Psoas muscle (tissue), 7 donors: ENCODE measurements at regions not wholly inside any gene's neighbourhood (a gene's known extent, or its start where the extent isn't known, plus 50 kb on each side); places are given as distances from the start of the nearest gene placed in this dataset.

Experiments used
- ATAC-seq, 4 donors: fragments of 200-7000 bp; cut with Tn5 transposase; one replicate each; pipeline ENCODE4 v1.9.1; 2020; ENCODE audit warnings: moderate library complexity in 3 of 4, mild to moderate bottlenecking in 2 of 4
- DNase-seq, 2 donors: peaks; one replicate each; pipeline ENCODE4 v3.0.0-alpha.2; 2020
- H3K27ac ChIP-seq: fragments of 200-600 bp; one replicate; pipeline ENCODE4 v1.8.0; 2022
- H3K27me3 ChIP-seq, 3 donors: fragments of 200-600 bp in 1 of 3; one replicate each; pipeline versions ENCODE4 v1.6.1 to v1.8.0; 2013 to 2022; ENCODE audit warnings: low read length in 2 of 3, mild to moderate bottlenecking in 2 of 3, moderate library complexity in 1 of 3; ENCODE audit not compliant: insufficient read depth in 3 of 3
- H3K36me3 ChIP-seq, 2 donors: fragments of 200-600 bp in 1 of 2; one replicate each; pipeline versions ENCODE4 v1.6.1 to v1.8.0; 2013 to 2022; ENCODE audit warnings: low read depth in 1 of 2, mild to moderate bottlenecking in 1 of 2, moderate library complexity in 1 of 2; ENCODE audit not compliant: insufficient read depth in 1 of 2
- H3K4me1 ChIP-seq: fragments of 200-600 bp; one replicate; pipeline ENCODE4 v1.8.0; 2022
- H3K4me3 ChIP-seq: fragments of 200-600 bp; one replicate; pipeline ENCODE4 v1.8.0; 2022; ENCODE audit warnings: mild to moderate bottlenecking
- H3K9me3 ChIP-seq: fragments of 200-600 bp; one replicate; pipeline ENCODE4 v1.8.0; 2022
- WGBS, 3 donors: extraction: QIAGEN DNeasy Blood & Tissue Kit; methylation state at CpG; one replicate each; pipeline versions ENCODE4 v1.1.6 to v1.1.7; 2013; 5-methylcytosine and 5-hydroxymethylcytosine counted together
- intact Hi-C, 2 donors: fragments of 100-400 bp; cut with DNase I; formaldehyde crosslinking; loops; one replicate each; pipeline versions ENCODE4 v1.11.0 to v1.14.2; 2022
- TF ChIP-seq, protein P1 (sequence below): fragments of 200-600 bp; IDR thresholded peaks from one replicate; pipeline ENCODE4 v1.8.0; 2022; ENCODE audit warnings: antibody characterized with exemption
- donor health status: healthy with polysubstance abuse.
- donor health status: DM: no; HTN: no; CAD: no; lungs with moderate emphysema.
- donor health status: Bipolar disorder and iron deficiency.
- donor health status: healthy.
- donor health status: DM: yes; HTN: yes; CAD: no.
- donor health status: DM: no; HTN: no; CAD: no.
- donor health status: DM: yes; HTN: yes; CAD: no.

DNA sequence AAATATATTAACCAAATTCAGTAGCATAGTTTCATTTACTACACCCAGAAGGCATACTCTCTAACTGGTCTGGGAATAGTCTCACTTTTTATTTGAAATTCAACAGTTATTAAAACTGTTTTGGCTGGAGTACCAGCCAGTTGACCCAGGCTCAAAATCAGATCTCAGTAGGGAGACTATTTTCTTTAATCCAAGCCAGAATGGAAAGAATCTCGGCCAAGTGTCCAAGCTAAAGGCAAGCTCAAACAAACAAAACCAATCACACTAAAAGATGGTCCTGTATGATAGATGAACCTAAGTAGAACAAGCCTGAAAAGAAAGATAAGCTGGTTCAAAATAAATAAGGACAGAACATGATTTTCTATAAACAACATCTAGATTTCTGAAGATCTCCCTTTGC is 259.6 kb upstream of the POM121L12 start:
- Histone ChIP-seq H3K36me3 (no peaks in the 10 kb centered on the region), H3K4me3 (no peak overlapping the region), H3K27me3 (no peaks in the 10 kb centered on the region), H3K4me1 (no peaks in the 10 kb centered on the region), H3K27ac (no peak overlapping the region), H3K9me3 (no peaks in the 10 kb centered on the region)
- TF ChIP-seq, protein P1, sequence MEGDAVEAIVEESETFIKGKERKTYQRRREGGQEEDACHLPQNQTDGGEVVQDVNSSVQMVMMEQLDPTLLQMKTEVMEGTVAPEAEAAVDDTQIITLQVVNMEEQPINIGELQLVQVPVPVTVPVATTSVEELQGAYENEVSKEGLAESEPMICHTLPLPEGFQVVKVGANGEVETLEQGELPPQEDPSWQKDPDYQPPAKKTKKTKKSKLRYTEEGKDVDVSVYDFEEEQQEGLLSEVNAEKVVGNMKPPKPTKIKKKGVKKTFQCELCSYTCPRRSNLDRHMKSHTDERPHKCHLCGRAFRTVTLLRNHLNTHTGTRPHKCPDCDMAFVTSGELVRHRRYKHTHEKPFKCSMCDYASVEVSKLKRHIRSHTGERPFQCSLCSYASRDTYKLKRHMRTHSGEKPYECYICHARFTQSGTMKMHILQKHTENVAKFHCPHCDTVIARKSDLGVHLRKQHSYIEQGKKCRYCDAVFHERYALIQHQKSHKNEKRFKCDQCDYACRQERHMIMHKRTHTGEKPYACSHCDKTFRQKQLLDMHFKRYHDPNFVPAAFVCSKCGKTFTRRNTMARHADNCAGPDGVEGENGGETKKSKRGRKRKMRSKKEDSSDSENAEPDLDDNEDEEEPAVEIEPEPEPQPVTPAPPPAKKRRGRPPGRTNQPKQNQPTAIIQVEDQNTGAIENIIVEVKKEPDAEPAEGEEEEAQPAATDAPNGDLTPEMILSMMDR = no peak
- DNase-seq = no peak
- ATAC-seq = no peak
- 29 to 43% (median 31%) methylated on average over 1 of the region's 1 CpG for WGBS, 3 donors
- intact Hi-C loops = no loop called here

DNA sequence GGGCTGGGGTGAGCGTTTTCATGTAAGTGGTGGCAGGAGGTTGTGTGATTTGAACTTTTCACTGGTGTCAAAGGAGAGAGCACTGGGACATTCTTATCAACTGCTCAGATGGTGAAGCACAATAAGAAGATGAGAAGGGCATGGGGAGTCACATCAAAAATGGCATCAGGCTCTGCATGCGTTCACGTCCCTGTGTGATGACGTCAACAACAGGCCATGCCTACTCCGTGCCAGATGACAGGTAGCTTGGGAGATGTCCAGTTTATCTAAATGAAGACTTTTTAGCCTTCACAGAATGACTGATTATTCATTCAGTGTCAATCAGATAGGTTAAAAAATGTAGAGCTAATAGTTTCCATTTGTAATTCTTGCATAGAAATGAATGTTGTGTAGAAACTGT is 264.3 kb upstream of the POM121L12 start:
- H3K36me3 ChIP-seq = no peaks in the 10 kb centered on the region
- intact Hi-C loops = no loop called here
- 84 to 87% (median 85%) methylated on average over 5 of the region's 5 CpGs for WGBS, 3 donors

DNA sequence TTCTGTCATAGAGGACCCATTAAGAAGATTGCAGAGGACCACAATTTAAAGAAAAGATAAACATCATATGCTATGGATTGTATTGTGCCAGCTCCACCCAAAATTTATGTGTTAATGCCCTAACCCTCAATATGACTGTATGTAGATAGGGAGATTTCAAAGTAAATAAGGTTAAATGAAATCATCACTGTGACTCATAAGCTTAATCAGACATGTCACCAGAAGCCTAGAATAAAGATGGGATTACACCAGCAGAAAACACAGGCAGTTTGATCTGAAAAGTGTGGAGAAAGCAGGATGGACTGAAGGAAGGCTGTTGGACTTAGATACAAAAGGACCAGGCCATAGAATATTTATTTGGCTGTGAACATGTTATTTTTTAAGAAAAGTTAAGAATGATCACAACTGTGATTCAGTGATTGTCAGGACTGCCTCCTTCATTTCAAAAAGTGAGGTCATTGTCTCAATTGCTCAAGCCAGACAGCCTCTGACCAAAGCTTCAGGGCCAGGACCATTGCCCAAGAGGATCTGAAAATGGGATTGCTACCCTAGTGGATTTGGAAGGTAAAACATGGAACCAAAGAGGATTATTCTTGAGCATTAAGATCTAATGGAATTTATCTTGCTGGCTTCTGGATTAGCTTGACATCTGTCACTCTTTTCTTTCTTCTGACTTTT is 270.8 kb upstream of the POM121L12 start:
- H3K9me3 ChIP-seq = no peaks in the 10 kb centered on the region
- intact Hi-C loops = no loop called here
- no peaks in the 10 kb centered on the region for H3K36me3 ChIP-seq
- no peak overlapping the region for H3K4me3 ChIP-seq
- DNase-seq = no peak
- H3K27ac ChIP-seq = no peak overlapping the region
- ATAC-seq = no peak
- TF ChIP-seq, protein P1 = no peak
- no peaks in the 10 kb centered on the region for H3K27me3 ChIP-seq
- no peaks in the 10 kb centered on the region for H3K4me1 ChIP-seq

More for the DNA sequence above, 264.3 kb upstream of the POM121L12 start:
- no peaks in the 10 kb centered on the region for H3K27me3 ChIP-seq
- no peak for DNase-seq
- ATAC-seq = no peak
- TF ChIP-seq, protein P1 = no peak
- no peaks in the 10 kb centered on the region for H3K4me1 ChIP-seq
- no peaks in the 10 kb centered on the region for H3K9me3 ChIP-seq
- no peak overlapping the region for H3K4me3 ChIP-seq
- no peak overlapping the region for H3K27ac ChIP-seq

DNA sequence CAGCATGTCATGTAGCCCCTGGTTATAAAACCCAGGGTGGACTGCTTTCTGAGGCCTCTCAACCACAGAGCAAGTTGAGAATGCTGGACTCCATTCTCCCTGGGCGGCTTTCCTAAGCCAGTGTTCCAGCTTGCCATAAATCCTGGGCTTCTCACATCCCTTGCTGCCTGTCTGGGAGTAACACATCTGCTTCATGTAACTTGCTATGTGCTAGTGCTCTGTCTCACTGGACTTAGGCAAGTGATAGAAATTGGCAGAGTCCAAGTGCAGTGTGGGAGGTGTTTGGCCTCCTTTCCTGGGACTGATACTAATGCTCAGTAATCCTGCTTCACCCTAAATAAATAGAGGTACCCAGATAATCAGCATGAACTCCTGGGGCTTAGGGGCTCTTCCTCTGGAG is 277.1 kb upstream of the POM121L12 start:
- Histone ChIP-seq H3K9me3 (peaks cover 2% of the 10 kb centered on the region), H3K4me1 (no peaks in the 10 kb centered on the region), H3K4me3 (no peak overlapping the region), H3K36me3 (no peaks in the 10 kb centered on the region), H3K27me3 (no peaks in the 10 kb centered on the region), H3K27ac (no peak overlapping the region)
- intact Hi-C loops = no loop called here
- ATAC-seq = no peak
- TF ChIP-seq, protein P1 = no peak
- no peak for DNase-seq
- WGBS, 3 donors = 19 to 26% (median 22%) methylated on average over 1 of the region's 1 CpG

DNA sequence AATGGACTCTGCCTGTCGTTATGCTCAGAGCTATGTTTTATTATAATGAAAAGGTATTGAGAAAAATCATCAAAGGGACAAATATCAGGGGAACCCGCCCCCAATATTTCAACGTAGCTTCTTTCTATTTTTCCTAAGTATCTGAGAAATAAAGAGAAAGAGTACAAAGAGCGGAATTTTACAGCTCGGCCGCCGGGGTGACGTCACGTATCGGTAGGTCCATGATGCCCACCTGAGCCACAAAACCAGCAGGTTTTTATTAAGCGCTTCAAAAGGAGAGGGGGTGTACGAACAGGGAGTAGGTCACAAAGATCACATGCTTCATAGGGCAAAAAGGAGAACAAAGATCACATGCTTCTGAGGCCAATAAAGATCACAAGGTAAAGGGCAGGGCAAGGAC is 281.6 kb upstream of the POM121L12 start:
- Histone ChIP-seq H3K4me3 (no peak overlapping the region), H3K27me3 (no peaks in the 10 kb centered on the region), H3K4me1 (no peaks in the 10 kb centered on the region), H3K36me3 (no peaks in the 10 kb centered on the region), H3K9me3 (peaks cover 5% of the 10 kb centered on the region), H3K27ac (no peak overlapping the region)
- intact Hi-C loops = no loop called here
- TF ChIP-seq, protein P1 = no peak
- DNase-seq (no peak), ATAC-seq (no peak)
- WGBS, 3 donors = 87 to 89% (median 89%) methylated on average over 12 of the region's 12 CpGs
